ENCODE measurements at regions not wholly inside any gene's neighbourhood (a gene's known extent, or its start where the extent isn't known, plus 50 kb on each side); places are given as distances from the start of the nearest gene placed in this dataset.

DNA sequence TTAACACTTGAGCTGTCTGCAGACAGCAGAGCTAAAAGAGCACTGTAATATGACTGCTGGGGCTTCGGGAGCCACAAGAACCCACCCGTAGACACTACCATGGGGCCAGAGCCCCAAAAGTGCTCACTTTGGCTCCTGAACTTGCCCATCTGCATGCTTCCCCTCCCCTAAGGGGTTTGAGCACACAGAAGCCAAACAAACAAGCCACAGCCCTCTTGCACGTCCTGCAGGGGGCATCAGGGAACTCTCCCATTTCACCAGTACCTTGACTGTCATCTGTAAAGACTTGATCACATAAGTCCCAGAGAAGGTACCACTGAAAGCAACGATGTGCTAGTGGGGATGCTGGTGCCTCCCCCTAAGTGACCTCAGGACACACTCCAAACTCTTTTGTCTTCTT, 681.8 kb downstream of the SEMA5A start:
- DNase-seq = no peak

DNA sequence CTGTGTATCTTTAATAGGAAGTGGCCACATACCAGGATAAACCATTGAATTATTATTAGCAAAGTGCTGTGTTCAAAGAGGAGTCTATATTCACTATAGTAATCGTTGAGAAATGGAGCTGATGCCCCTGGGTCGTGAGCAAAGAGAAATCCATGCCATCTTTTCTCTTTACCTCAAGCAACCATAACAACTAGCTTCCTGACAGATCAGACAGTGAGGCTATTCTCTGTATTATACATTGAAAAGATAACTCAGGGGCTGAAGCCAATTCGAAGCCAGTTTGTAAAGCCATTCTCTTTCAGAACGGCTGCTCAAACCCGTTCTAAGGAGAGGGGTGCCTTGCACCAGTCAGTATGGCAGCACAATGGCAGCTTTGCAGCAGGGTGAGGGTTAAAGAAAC, 680.6 kb downstream of the SEMA5A start:
- DNase-seq = no peak

DNA sequence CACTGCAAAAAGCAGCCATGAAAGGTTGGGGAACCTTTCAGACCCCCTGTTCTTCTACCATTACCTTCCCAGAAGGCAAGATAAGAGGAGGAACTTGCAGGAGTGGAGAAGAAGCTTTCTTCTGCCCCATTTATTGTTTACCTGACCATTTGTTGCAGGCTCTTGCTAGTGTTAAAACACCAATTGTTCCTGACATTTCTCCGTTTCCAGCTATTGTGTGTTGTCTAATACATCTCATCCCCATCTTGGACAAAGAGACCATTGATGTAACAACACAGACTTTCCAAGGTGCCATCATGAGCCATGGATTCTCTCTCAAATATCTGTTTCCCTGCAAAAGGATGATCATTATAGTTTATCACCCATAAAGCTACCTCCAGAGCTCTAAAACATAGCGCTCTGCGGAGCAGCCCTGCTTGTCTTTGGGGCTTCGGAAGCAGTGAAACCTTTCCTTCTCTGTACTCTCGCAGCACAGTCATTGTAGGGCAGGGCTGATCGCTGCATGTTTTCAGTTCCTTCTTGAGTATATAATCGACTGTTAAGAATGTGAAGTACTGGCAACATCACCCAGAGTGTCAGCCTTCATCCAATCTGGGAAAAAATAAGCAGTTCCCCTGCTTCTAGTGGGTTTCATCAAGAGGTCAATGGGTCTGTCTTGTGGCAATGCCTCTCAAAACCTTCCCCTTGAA, 680.0 kb downstream of the SEMA5A start:
- no peak for DNase-seq

DNA sequence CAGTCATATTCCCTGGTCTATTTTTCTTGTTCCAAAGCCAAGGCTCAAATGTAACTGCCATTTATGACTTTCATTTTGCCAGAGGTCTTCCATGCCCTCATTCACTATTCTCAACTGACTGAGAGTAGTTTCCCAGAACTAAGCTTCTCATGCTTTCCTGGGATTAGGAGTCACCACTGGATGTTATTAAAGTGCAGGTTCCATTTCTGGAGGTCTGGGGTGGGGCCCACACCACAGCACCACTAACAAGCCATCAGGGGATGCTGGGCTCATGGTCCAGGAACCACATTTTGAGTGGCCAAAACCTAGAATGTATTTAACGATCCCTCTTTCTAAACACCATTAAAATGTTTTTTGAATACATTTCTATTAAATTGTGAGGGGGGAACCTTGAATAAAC, 677.6 kb downstream of the SEMA5A start:
- no peak for DNase-seq

DNA sequence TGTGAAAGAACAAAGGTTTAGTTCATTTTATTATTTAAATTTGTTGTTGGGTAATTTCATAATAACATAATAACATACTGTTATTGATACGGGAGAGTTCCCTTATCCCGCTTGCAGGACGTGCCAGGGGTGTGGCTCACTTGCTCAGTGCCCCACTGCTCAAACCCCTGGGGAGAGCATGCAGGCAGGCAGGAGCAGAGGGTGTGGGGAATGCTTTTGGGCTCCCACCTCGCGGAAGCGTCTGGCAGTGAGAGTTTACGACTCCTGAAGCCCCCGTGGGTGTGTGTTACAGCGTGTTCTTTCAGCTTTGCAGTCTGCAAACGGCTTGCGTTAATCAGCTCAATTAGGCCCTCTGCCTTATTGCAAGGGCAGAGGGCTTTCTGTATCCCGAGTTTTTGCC, 675.9 kb downstream of the SEMA5A start:
- no peak for DNase-seq

DNA sequence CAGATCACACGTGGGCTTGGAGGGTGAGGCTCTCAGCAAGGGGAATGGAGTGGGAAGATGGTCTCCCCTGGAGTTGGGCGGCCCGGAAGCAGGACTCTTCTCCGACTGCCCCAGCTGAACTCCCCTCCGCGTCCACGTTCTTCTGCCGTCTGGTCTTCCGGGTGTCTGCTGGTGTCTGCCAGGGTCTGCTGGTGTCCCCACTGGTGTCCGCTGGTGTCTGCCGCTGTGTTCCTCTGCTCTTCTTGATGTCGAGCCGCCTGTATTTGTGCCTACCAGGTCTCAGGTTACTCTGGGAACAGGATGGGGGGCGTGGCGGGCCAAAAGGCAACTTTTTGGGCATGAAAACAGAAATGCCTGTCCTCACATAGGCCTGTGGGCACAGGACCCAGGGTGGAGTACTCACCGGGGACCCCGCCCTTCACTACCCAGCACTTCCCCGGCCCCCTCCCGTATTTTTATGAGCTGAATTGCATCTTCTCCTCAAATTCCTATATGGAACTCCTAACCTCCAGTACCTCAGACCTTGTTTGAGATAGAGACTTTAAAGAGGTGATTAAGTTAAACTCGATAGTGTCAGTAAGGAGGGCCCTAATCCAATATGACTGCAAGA, 675.4 kb downstream of the SEMA5A start:
- DNase-seq = no peak

DNA sequence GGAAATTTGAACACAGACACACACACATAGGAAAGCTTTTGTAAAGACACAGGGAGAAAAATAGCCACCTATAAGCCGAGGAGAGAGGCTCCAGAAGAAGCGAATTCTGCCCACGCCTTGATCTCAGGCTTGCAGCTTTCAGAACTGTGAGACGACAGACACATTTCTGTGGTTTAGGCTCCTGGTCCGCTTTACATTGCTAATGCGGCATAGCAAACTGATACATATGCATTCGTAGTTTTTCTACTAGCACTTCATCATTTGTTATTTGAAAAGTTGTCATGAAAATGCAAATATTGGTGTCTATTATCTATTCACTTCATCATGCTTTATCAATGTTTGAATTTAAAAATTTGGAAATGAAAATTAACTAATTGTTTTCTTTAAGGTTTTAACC, 674.9 kb downstream of the SEMA5A start:
- DNase-seq = no peak

DNA sequence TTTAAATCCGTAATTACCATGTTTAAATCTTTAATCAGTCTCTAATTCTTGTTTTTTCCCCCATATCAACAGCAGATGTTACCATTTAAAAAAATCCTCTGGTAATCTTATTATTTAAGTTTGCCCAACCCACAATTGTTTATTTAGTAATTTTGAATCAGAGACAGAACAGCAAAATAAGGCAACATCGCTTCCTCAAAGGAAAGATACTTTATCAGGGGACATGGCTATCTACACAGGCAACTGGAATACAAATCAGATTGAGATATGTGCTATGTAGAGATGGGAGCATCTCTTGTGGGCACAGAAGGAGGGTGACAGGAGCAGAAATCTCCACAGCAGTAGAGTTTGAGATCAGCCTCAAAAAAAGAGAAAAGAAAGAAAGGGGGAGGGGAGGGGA, 674.4 kb downstream of the SEMA5A start:
- no peak for DNase-seq

DNA sequence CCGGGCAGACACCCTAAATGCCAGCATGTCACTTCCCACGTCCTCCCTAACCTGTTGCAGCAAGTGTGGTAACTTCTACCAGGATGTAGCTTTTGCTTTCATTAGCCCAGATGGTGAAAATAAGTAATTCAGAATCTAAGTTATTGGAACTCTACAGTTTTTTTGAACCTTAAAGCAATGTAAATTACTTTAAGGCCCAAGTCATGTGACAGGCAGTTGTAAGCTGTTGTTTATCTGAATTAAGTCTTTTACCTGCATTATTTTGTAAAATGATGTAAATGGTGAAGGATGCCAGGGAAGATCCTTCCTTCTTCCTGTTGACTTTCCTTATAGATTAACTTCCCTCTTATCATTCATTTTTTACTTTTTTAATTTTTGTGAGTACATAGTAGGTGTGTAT, 670.2 kb downstream of the SEMA5A start:
- no peak for DNase-seq

DNA sequence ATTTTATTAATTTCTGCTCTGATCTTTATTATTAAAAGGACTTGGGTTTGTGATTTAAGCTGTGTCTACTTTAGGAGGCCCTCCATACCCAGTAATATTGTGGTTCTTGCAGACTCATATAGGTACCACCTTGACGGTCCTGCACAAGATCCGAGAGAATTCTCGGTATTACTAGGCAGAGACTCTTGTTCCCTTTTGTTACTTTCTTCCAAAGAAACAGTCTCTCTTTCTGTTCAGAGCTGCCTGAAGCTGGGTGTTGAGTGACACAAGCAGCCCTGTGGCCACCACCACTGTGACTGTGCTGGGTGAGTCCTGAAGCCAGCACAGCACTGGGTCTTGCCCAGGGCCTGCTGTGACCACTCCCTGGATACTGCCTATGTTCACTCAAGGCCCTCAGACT, 666.6 kb downstream of the SEMA5A start:
- DNase-seq = no peak

DNA sequence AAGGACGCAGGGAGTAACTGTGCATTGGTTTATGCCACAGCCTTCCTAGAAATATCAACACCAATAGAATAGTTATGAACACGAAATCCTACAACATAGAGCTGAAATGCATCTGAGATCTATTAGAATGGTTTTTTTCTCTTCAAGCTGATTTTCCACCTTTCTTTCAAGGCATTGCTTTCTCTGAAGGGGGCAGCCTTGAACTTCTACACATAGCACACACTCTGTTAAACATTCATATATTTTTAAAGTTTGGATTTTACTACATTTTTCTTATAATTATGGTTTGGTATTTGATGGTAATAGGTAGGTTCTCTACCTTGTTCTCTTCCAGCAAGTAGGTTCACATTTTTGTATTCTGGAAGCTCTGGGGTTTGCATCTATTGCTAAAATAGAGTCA, 661.8 kb downstream of the SEMA5A start:
- no peak for DNase-seq

DNA sequence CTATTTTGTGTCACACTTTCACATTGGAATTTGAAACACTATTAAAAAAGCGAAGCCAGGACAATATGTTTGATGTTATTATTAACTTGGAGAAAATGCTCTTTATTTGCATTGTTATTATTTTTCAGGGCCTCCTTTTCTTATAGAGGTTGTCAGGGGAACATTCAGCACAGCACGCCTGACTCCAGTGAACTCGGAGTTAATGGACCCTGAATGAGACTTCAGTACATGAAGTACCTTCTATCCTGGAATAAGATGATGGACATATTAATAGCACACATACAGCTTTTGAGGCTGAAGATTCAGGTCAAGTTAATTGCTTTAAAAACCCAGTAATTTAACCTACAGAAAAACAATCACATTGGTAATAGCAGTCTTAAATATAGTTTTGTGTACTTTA, 652.9 kb downstream of the SEMA5A start:
- DNase-seq = no peak

DNA sequence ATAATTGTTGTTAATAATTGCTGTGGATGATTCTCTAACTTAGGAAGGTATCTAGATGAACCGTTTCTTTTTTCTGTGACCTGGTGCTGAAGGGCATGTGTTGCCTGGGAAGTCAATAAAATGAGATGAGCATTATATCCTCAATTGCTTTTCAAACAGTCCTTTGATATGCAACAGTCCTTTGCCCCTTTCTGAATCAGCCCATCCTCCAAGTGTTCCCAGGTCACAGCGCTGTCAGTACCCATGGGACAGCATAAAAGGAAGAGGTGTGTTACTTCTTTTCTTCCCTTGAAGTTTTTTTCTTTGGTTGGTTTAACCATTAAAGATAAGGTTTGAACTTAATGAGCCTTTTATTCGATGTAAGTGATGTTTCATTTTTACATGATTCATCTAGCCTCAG, 651.8 kb downstream of the SEMA5A start:
- no peak for DNase-seq

DNA sequence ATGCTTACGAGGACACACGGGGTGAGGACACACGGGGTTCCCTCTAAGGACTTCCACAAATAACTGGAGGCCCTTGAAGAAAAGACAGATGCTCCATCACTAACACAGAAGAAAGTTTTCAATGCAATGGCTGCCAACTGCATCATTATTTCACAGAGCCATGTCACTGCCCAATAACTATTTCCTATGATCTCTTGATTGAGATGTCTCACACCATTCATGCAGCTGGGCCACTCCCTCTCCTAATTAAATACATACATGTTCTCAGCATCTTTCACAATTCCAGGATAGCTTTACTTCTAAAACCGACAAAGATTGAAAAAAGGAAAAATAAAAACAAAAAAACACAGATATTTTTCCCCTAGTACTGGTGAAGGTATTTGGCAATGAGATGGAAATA, 650.8 kb downstream of the SEMA5A start:
- DNase-seq = no peak

DNA sequence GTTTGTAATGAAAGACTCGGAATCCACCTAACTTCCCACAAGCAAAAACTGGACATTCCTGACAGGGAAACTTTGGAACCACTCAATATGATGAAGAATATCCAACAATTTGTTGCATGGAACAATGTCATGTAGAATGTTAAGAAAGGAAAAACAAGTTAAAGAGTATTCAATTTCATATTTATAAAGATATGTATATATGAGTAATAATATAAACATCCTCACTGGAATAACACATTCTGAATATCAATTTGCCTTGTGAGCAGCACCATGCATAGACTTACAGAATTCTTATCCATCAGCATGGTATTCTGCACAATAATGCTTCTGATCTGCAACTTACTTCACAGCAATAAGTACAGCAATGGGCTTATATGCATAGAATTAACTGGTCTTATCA, 650.3 kb downstream of the SEMA5A start:
- no peak for DNase-seq

DNA sequence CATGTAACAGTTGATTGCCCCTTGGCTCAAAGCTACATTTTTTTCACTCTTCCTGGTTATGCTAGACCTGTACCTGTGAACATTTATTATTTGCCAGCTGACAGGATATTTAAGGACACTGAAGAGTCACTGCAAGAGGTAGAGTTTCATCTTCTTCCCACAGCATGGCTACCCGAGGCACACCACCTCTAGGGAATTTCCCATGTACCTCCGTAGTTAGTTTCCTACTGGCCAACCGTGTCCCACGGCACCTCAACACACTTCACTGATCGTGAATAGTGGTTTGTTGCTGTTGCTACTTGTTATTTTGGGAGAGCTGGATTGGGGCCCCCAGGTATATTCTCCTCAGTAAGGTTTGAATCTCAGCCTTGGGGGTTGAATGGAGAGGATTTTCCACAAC, 648.6 kb downstream of the SEMA5A start:
- no peak for DNase-seq

DNA sequence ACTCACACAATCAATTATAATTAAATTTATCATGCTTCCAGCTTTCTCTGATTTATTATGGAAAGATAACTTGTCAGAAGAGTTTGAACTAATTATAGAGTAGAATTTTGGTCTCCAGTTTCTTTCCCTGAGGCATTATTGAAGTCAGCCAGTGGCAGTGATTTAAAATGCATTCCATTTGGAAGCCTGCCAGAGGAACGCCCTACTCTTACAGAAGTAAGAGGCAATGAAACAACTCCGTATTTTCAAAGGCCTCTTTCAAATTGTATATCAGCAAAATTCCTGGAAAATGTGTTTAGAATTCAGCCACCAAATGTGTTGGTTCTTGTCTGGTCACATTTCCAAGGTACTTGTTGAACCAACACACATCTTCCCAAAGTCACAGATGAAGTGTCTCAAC, 640.9 kb downstream of the SEMA5A start:
- DNase-seq = no peak

DNA sequence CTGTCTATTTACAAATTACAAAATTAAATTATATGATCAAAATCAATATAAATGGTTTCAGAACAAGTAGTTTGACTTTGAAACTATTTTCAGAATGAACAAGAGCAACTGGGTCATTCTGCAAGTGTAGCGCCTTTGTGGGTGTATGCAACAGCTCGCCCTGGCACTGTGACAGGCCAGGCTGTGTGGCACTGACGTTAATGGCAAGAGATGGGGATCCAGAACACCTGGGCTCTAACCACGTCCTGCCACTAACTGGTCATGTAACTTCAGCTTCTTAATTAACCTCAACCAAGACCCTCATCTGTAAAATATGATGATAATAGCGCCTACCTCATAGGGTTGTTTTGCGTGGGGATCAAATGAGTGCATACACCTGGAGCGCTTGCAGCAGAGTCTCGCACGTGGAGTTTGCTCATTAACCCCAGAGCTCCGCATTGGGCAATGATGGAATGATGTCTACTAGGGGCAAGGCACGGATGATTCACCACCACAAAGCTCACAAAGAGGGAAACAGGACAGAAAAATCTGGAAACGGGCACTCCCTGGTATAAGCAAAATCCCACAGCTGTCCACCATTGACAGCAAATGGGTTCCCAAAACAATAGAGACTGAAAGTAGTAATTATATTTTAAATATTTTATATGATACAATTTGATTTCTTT, 639.4 kb downstream of the SEMA5A start:
- no peak for DNase-seq

DNA sequence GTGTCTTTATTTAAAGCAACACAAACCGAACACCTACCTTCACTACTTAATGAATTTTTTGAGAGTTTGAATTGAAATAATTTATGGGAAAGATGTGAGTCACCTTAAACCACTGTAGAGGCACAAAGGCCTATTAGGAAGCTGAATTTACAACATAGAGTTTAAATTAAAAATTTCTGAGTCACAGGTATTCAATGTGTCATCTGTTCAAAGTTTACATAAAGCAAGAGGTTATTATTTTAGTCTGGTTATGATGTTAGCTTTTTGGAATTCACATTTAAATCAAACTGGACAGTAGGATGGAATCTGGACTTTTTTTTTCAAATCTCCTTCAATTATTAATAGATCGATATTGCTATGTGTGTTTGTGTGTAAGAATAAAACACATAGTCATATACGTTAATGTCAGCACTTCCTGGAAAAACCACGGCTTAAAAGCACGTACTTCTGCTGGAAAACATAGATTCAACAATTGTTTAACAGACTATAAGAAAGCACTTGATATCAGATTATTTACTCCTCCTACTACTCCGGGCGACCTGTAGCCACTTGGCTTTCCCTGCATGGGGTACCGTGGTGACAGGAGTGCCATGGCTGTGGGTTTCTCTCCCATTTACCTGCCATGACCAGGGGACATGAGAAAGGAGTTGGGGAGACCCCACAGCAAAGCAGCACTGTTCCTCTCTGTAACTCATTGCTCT, 638.6 kb downstream of the SEMA5A start:
- no peak for DNase-seq

DNA sequence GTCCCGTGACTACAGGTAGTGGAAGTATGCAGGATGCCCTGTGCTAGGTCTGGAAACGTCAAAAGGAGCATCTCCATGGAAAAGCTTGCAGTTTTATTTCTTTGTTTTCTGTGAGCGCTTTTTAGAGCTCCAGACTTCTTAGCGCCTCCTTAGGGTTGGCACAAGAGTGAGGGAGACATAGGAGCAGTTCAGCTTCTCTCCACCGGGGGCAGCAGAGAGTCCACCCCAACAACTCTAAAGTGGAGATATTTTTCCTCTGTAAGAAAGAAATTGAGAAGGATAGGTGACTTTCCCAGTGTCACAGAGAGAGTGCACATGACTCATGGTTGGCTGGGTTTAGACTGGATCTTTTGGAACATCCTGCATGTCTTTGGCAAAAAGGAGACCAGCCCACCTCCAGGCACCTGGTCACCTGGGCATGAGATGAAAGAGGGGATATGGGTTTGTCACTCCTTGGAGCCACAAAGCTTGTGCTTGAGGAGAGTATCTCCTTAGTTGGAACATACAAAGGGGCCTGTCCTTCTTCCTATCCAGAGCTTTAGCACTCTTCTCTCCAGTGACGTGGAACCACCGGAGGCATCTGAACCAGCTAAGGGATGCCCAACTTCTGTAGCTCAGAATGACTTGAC, 637.7 kb downstream of the SEMA5A start:
- no peak for DNase-seq

DNA sequence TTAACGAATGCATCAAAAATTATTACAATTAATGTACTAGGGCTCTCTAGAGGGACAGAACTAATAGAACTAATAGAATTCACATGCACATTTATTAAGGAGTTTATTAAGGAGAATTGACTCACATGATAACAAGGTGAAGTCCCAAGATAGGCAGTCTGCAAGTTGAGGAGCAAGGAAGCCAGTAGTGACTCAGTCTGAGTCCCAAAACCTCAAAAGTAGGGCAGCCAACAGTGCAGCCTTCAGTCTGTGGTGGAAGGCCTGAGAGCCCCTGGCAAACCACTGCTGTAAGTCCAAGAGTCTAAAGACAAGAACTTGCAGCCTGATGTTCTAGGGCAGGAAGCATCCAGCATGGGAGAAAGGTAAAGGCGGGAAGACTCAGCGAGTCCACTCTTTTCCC, 633.8 kb downstream of the SEMA5A start:
- DNase-seq = no peak

DNA sequence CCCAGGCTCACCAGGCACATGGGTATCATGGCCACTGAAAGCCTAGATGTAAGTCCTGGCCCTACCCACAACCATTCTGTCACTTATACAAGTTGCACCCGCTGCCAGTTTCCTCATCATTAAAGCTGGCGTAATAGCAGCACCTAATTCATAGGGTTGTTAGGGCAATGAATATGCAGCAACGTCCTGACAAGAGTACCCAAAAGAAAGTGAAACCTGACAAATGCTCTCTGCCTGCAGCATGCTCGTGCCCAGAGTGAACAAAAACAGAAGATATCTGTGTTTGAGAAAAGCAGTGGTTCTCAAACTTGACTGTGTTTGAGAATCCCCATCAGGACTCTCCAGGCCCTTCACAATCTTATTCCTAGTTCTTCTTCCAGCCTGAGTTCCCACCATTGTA, 632.4 kb downstream of the SEMA5A start:
- no peak for DNase-seq

DNA sequence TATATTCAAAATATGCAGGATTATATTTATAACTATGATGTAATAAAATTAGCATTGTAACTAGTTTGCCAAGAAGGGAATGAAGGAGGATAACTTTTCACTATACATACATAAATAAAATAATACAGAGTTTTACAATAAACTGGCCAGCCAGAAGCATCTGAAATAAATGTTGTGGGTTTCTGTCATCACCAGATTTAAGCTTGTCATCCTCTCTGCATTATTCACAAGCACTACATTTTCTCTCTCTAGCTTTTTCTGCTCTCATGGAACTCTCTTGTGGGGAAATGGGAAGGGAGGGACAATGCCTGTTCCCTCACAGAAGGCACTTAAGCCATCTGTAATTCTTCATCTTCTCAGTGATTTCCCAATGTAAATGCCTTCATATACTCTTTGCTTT, 626.8 kb downstream of the SEMA5A start:
- DNase-seq = no peak

Data from C1 segment of cervical spinal cord (tissue), 14 donors.